Mesenchymal stem cell (in vitro differentiated cells and primary cell): ENCODE measurements at regions not wholly inside any gene's neighbourhood (a gene's known extent, or its start where the extent isn't known, plus 50 kb on each side); places are given as distances from the start of the nearest gene placed in this dataset.

Source experiments
- DNase-seq: peaks from one replicate; pipeline ENCODE4 v3.0.0-alpha.2; 2013
- H2AFZ ChIP-seq: one replicate; pipeline ENCODE4 v1.6.1; 2013; ENCODE audit warnings: low read depth, mild to moderate bottlenecking, control low read depth, inconsistent platforms, low read length, moderate library complexity
- H2AK5ac ChIP-seq: 2 replicates; pipeline ENCODE4 v1.6.1; 2013; ENCODE audit warnings: low read length, moderate library complexity, mild to moderate bottlenecking, inconsistent platforms; ENCODE audit not compliant: severe bottlenecking
- H2BK120ac ChIP-seq: one replicate; pipeline ENCODE4 v1.6.1; 2013; ENCODE audit warnings: low read depth, mild to moderate bottlenecking, inconsistent platforms, low read length, moderate library complexity
- H2BK12ac ChIP-seq, 2 experiments: one replicate each; pipeline ENCODE4 v1.6.1; 2013; ENCODE audit warnings: inconsistent platforms in 2 of 2, low read length in 2 of 2, mild to moderate bottlenecking in 2 of 2, moderate library complexity in 2 of 2, control low read depth in 1 of 2
- H2BK15ac ChIP-seq: one replicate; pipeline ENCODE4 v1.6.1; 2013; ENCODE audit warnings: mild to moderate bottlenecking, low read depth, inconsistent platforms; ENCODE audit not compliant: poor library complexity, severe bottlenecking
- H2BK5ac ChIP-seq: 2 replicates; pipeline ENCODE4 v1.6.1; 2013; ENCODE audit warnings: low read depth, mild to moderate bottlenecking, low read length, control low read depth, inconsistent platforms; ENCODE audit not compliant: poor library complexity, severe bottlenecking
- H3K14ac ChIP-seq, 2 experiments: one replicate each; pipeline ENCODE4 v1.6.1; 2013; ENCODE audit warnings: inconsistent platforms in 2 of 2, low read length in 2 of 2, control low read depth in 1 of 2, mild to moderate bottlenecking in 1 of 2, moderate library complexity in 1 of 2
- H3K18ac ChIP-seq, 2 experiments: one replicate each; pipeline ENCODE4 v1.6.1; 2013; ENCODE audit warnings: inconsistent platforms in 2 of 2, low read length in 2 of 2, control low read depth in 1 of 2, low read depth in 1 of 2, mild to moderate bottlenecking in 1 of 2
- H3K23ac ChIP-seq, 2 experiments: one replicate each; pipeline ENCODE4 v1.6.1; 2013; ENCODE audit warnings: inconsistent platforms in 2 of 2, low read length in 2 of 2, mild to moderate bottlenecking in 2 of 2, moderate library complexity in 2 of 2, control low read depth in 1 of 2
- H3K27ac ChIP-seq: 2 replicates; pipeline ENCODE4 v1.5.1; 2013; ENCODE audit warnings: mild to moderate bottlenecking, moderate library complexity, low read length, control low read depth, inconsistent platforms; ENCODE audit not compliant: poor library complexity, severe bottlenecking
- H3K27me3 ChIP-seq, 2 experiments: 2 replicates each; pipeline versions ENCODE4 v1.6.1 to v1.7.0; 2013; ENCODE audit warnings: low read length in 2 of 2, mild to moderate bottlenecking in 2 of 2, moderate library complexity in 2 of 2, control low read depth in 1 of 2, inconsistent platforms in 1 of 2; ENCODE audit not compliant: control insufficient read depth in 1 of 2, insufficient read depth in 1 of 2
- H3K36me3 ChIP-seq, 2 experiments: 2 replicates each; pipeline versions ENCODE4 v1.6.1 to v1.7.0; 2013; ENCODE audit warnings: low read length in 2 of 2, control low read depth in 1 of 2, inconsistent platforms in 1 of 2, low read depth in 1 of 2, mild to moderate bottlenecking in 1 of 2; ENCODE audit not compliant: insufficient read depth in 2 of 2, control insufficient read depth in 1 of 2
- H3K4ac ChIP-seq, 2 experiments: one replicate each; pipeline ENCODE4 v1.6.1; 2013; ENCODE audit warnings: inconsistent platforms in 2 of 2, low read length in 2 of 2, mild to moderate bottlenecking in 2 of 2, moderate library complexity in 2 of 2, control low read depth in 1 of 2, low read depth in 1 of 2
- H3K4me1 ChIP-seq: 2 replicates; pipeline ENCODE4 v1.6.1; 2013; ENCODE audit warnings: low read depth, low read length, control low read depth; ENCODE audit not compliant: control insufficient read depth, insufficient read depth
- H3K4me2 ChIP-seq: 2 replicates; pipeline ENCODE4 v1.6.1; 2013; ENCODE audit warnings: low read length, mild to moderate bottlenecking, inconsistent platforms; ENCODE audit not compliant: poor library complexity, severe bottlenecking
- H3K4me3 ChIP-seq, 2 experiments: 2 replicates each; pipeline versions ENCODE4 v1.5.1 to v1.7.0; 2013; ENCODE audit warnings: low read length in 2 of 2, mild to moderate bottlenecking in 2 of 2, control low read depth in 1 of 2, low read depth in 1 of 2; ENCODE audit not compliant: insufficient read depth in 1 of 2
- H3K79me1 ChIP-seq: replicated peaks from 2 replicates; pipeline ENCODE4 v1.6.1; 2013; ENCODE audit warnings: mild to moderate bottlenecking, control low read depth, low read length, inconsistent platforms; ENCODE audit not compliant: poor library complexity, severe bottlenecking
- H3K9ac ChIP-seq: 2 replicates; pipeline ENCODE4 v1.7.0; 2013; ENCODE audit warnings: mild to moderate bottlenecking, low read length, moderate library complexity
- H3K9me3 ChIP-seq: 2 replicates; pipeline ENCODE4 v1.7.0; 2013; ENCODE audit warnings: mild to moderate bottlenecking, low read length; ENCODE audit not compliant: control insufficient read depth
- H4K8ac ChIP-seq: one replicate; pipeline ENCODE4 v1.6.1; 2013; ENCODE audit warnings: inconsistent platforms, mild to moderate bottlenecking, low read length, moderate library complexity
- H4K91ac ChIP-seq: one replicate; pipeline ENCODE4 v1.6.1; 2013; ENCODE audit warnings: mild to moderate bottlenecking, low read length, inconsistent platforms
- WGBS: methylation state at CpG from one replicate; pipeline ENCODE4 v1.1.7; 2013; ENCODE audit warnings: mixed read lengths; 5-methylcytosine and 5-hydroxymethylcytosine counted together

DNA sequence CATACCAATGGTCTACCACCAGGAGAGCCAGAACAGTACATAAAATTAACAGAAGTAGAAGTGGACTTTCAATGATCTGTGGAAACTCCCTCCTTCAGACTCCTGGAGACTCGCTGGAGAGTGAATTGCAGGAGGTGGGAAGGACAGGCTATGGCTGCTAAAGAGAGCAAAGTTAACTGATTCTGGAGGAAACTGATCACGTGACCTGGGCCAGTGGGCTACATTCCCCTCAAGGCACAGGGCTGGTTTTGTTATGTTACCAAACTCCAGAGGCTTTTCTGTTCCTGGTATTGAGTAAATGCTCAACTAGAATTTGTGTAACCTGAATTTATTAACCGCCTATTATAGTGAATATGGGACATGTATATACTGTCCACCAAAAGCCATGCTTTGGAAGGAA lies 372.6 kb downstream of the MTRR start:
- Histone ChIP-seq H3K9ac (no peak overlapping the region), H2AFZ (no peak overlapping the region), H2AK5ac (no peak overlapping the region), H2BK5ac (no peak overlapping the region), H3K4me1 (no peaks in the 10 kb centered on the region), H3K27ac (no peak overlapping the region), H2BK15ac (no peak overlapping the region), H2BK120ac (no peak overlapping the region), H3K4ac (no peak overlapping the region), H3K4me3 (no peak overlapping the region), H3K23ac (no peak overlapping the region), H3K4me2 (no peak overlapping the region), H3K27me3 (no peaks in the 10 kb centered on the region), H3K79me1 (no peaks in the 10 kb centered on the region), H3K36me3 (no peaks in the 10 kb centered on the region), H4K91ac (no peak overlapping the region), H2BK12ac (no peak overlapping the region), H3K9me3 (no peaks in the 10 kb centered on the region), H4K8ac (no peak overlapping the region), H3K18ac (no peak overlapping the region), H3K14ac (no peak overlapping the region)
- WGBS = 55% methylated on average over 3 of the region's 3 CpGs
- DNase-seq = no peak

DNA sequence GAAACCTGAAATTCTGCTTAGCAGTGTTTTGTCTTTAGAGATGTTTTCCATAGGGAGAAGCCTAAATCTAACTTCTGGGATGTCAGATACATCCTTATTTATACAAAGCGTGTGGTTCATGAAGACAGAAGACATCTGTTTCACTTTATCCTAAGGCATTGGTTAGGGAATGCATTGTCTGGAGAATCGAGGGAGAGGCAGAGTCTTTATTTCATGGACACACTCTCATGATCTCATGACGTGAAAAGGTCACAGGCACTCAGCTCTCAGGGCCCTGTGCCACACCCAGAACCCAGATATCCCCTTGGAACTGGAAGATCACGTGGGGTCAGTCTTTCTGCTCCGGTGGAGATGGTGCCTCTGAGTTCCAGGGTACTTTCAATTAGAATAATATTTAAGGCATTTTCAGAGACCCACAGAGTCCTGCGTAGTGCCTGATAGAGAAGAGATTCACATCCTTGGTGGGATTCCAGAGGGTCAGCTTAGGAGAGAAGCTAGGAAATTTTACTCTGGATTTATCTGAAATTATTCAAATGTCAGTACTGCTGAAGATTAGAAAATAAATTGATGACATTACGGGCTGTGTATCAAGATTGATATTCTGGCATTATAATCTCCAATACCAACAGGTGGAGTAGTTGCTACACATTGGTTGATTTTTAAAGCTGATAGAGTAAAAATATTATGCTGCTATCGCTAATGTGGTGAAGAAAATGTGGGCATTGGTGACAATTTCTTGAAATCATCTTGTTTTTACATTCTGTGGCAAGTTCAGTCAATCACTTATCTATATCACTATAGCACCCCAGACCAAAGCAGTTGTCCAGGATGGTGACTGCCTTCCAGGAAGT lies 378.3 kb downstream of the MTRR start:
- DNase-seq = no peak
- H2BK15ac ChIP-seq = no peak overlapping the region
- H3K4ac ChIP-seq = no peak overlapping the region
- no peak overlapping the region for H2AK5ac ChIP-seq
- H4K8ac ChIP-seq = no peak overlapping the region
- WGBS = 81% methylated on average over 5 of the region's 8 CpGs
- H2BK12ac ChIP-seq = no peak overlapping the region
- peak overlapping the region in 1 of 2 experiments; percentile 54 for H3K4me3 ChIP-seq
- H3K9me3 ChIP-seq = no peaks in the 10 kb centered on the region
- no peak overlapping the region for H3K27ac ChIP-seq
- no peaks in the 10 kb centered on the region for H3K4me1 ChIP-seq
- H3K36me3 ChIP-seq = no peaks in the 10 kb centered on the region
- peaks cover 0 to 4% of the 10 kb centered on the region in 2 experiments for H3K27me3 ChIP-seq
- no peak overlapping the region for H3K14ac ChIP-seq
- no peak overlapping the region for H2BK120ac ChIP-seq
- H3K23ac ChIP-seq = no peak overlapping the region
- H3K9ac ChIP-seq = peak overlapping the region; percentile 28
- no peak overlapping the region for H2BK5ac ChIP-seq
- no peaks in the 10 kb centered on the region for H3K79me1 ChIP-seq
- no peak overlapping the region for H3K4me2 ChIP-seq
- no peak overlapping the region for H4K91ac ChIP-seq
- no peak overlapping the region for H3K18ac ChIP-seq
- H2AFZ ChIP-seq = no peak overlapping the region

DNA sequence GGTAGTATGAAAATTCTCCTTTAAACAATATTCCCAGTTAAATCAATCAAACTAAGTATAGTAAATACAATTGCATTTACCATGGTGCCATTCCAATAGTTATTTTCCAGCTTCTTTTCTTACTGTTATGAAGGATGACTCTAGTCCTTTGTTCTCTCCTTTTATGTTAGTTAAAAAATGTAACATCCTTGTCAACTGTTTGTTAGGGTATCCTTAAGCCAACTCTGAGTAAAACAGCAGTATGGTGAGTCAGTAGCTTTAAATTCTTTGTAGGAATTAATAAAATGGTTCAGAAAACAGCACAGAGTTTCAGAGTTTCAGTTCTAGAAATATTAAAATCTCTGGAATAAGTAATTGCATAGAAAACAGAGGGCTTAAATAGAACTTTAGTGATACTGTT lies 384.4 kb downstream of the MTRR start:
- H3K36me3 ChIP-seq = no peaks in the 10 kb centered on the region
- no peak overlapping the region for H2BK12ac ChIP-seq
- no peak overlapping the region for H2BK15ac ChIP-seq
- H3K18ac ChIP-seq = no peak overlapping the region
- H3K4me2 ChIP-seq = no peak overlapping the region
- no peak overlapping the region for H4K91ac ChIP-seq
- H3K4me1 ChIP-seq = no peaks in the 10 kb centered on the region
- no peak overlapping the region for H2BK120ac ChIP-seq
- H3K9ac ChIP-seq = no peak overlapping the region
- H4K8ac ChIP-seq = no peak overlapping the region
- H3K23ac ChIP-seq = no peak overlapping the region
- H3K4me3 ChIP-seq = no peak overlapping the region
- H2BK5ac ChIP-seq = no peak overlapping the region
- H3K9me3 ChIP-seq = no peaks in the 10 kb centered on the region
- no peak overlapping the region for H3K14ac ChIP-seq
- H2AFZ ChIP-seq = no peak overlapping the region
- no peak for DNase-seq
- H3K27ac ChIP-seq = no peak overlapping the region
- H3K27me3 ChIP-seq = peaks cover 0 to 4% of the 10 kb centered on the region in 2 experiments
- H2AK5ac ChIP-seq = no peak overlapping the region
- H3K79me1 ChIP-seq = no peaks in the 10 kb centered on the region
- H3K4ac ChIP-seq = no peak overlapping the region

DNA sequence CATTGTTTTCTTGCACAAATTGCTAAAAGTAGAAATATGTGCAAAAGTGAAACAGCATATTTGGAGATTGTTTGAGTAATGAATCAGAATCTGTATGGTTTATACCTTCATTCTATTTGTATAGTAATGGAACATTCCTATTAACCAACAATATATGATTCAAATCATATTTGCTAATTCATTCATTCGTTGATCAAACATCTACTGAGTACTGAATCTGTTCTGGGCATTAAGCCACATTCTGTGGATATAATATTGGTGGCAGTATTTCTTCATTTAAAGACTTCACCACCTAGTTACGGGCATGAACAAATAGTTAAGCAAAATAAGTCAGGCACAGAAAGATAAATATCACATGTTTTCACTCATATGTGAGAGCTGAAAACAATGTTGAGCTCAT lies 385.7 kb downstream of the MTRR start:
- H3K9ac ChIP-seq = no peak overlapping the region
- no peak overlapping the region for H2AK5ac ChIP-seq
- H4K8ac ChIP-seq = no peak overlapping the region
- no peak overlapping the region for H2BK120ac ChIP-seq
- no peaks in the 10 kb centered on the region for H3K9me3 ChIP-seq
- no peaks in the 10 kb centered on the region for H3K36me3 ChIP-seq
- H3K18ac ChIP-seq = no peak overlapping the region
- peaks cover 0 to 3% of the 10 kb centered on the region in 2 experiments for H3K27me3 ChIP-seq
- H3K4me1 ChIP-seq = no peaks in the 10 kb centered on the region
- no peak overlapping the region for H2BK12ac ChIP-seq
- no CpG with 5 or more reads among the region's 2 CpGs for WGBS
- no peak overlapping the region for H3K27ac ChIP-seq
- H3K4me3 ChIP-seq = no peak overlapping the region
- H2BK5ac ChIP-seq = no peak overlapping the region
- no peak overlapping the region for H4K91ac ChIP-seq
- H2BK15ac ChIP-seq = no peak overlapping the region
- H3K4ac ChIP-seq = no peak overlapping the region
- no peak overlapping the region for H2AFZ ChIP-seq
- no peak overlapping the region for H3K14ac ChIP-seq
- no peak overlapping the region for H3K4me2 ChIP-seq
- H3K79me1 ChIP-seq = no peaks in the 10 kb centered on the region
- H3K23ac ChIP-seq = no peak overlapping the region
- no peak for DNase-seq
